Activated T-helper 17 cell treated with anti-CD3 and anti-CD28 coated beads, Interleukin-2, amount 50 U/mL, for 72 hours (primary cell): ENCODE measurements at regions not wholly inside any gene's neighbourhood (a gene's known extent, or its start where the extent isn't known, plus 50 kb on each side); places are given as distances from the start of the nearest gene placed in this dataset.

ENCODE experiments used
- ATAC-seq: fragments of 150-1000 bp; cut with Tn5 transposase; replicated peaks from 2 replicates; pipeline ENCODE4 v1.10.0; 2021; ENCODE audit warnings: mild to moderate bottlenecking, moderate library complexity
- H3K27ac Mint-ChIP-seq: one replicate; pipeline ENCODE4 v1.8.0; 2022; ENCODE audit warnings: mixed read lengths
- H3K27me3 Mint-ChIP-seq: one replicate; pipeline ENCODE4 v1.8.0; 2022; ENCODE audit warnings: mixed read lengths
- H3K36me3 Mint-ChIP-seq: one replicate; pipeline ENCODE4 v1.8.0; 2022; ENCODE audit warnings: low read depth, mild to moderate bottlenecking, mixed read lengths
- H3K4me1 Mint-ChIP-seq: one replicate; pipeline ENCODE4 v1.8.0; 2022; ENCODE audit warnings: mixed read lengths
- H3K4me3 Mint-ChIP-seq: one replicate; pipeline ENCODE4 v1.8.0; 2022; ENCODE audit warnings: mild to moderate bottlenecking, mixed read lengths
- H3K9me3 Mint-ChIP-seq: one replicate; pipeline ENCODE4 v1.8.0; 2022; ENCODE audit warnings: mixed read lengths

DNA sequence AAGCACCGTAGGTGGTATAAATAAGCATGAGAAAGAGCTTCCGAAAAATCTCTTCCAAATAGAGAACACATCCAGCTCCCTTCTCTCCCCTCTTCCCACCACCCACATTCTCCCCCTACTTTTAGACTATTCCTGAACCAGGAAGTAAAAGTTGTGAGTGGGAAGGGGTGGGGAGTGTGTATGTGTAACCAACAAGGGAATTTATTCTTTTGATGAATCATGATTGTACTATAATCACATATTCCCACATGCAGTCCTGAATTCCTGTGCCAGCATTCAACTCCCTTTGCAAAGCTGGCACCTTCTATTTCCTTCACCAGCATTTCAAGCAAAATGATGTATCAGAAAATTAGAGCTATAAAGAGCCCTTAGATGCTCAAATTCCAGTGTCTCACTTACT is 230.6 kb upstream of the CHRM2 start:
- H3K9me3 Mint-ChIP-seq: peaks cover 8% of the 10 kb centered on the region
- no peak for ATAC-seq
- H3K4me3 Mint-ChIP-seq: no peak overlapping the region
- H3K27ac Mint-ChIP-seq: no peak overlapping the region
- no peaks in the 10 kb centered on the region for H3K4me1 Mint-ChIP-seq
- no peaks in the 10 kb centered on the region for H3K27me3 Mint-ChIP-seq
- H3K36me3 Mint-ChIP-seq: no peaks in the 10 kb centered on the region

DNA sequence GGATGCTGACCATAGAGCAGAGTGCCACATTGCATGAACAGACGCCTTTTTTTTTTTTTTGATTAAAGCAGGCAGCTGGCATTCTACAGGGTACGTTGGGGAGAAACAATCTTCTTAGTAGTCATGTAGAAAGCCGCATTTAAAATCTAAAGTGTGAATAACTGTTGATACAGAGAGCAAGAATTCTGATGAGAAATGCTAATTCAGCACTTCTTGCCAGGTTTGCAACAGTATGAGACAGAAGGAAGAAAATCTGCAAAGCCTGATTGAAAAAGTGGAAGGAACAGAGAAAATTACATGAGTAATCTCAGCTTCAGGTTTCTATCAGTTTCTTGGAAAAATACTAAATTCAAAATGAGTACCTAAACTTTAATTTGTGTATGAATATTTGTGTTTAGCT is 232.7 kb upstream of the CHRM2 start:
- no peak for ATAC-seq
- Mint-ChIP-seq H3K36me3 (no peaks in the 10 kb centered on the region), H3K4me1 (no peaks in the 10 kb centered on the region), H3K4me3 (no peak overlapping the region), H3K27me3 (no peaks in the 10 kb centered on the region), H3K9me3 (peaks cover 10% of the 10 kb centered on the region), H3K27ac (no peak overlapping the region)

DNA sequence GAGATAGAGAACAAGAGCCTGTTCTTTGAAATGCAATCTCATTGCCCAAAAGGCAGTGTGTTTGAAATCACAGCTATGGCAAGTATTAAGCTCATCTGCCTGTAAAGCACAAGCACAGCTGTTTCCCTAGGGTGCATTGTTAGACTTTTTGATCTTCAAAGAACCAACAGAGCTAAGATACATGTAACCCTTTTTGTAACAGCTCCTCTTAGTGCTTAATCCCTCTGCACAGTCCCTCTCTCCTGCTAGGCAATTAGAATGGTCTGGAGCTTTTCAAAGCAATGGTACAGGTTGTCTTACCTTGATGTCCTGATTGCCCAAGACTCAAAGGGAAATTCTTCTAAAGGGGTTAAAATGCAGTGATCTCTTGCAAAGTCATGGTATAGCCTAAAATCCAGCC is 249.6 kb upstream of the CHRM2 start:
- Mint-ChIP-seq H3K4me1 (no peaks in the 10 kb centered on the region), H3K36me3 (no peaks in the 10 kb centered on the region), H3K4me3 (no peak overlapping the region), H3K27ac (no peak overlapping the region), H3K9me3 (peaks cover 7% of the 10 kb centered on the region), H3K27me3 (no peaks in the 10 kb centered on the region)
- no peak for ATAC-seq

DNA sequence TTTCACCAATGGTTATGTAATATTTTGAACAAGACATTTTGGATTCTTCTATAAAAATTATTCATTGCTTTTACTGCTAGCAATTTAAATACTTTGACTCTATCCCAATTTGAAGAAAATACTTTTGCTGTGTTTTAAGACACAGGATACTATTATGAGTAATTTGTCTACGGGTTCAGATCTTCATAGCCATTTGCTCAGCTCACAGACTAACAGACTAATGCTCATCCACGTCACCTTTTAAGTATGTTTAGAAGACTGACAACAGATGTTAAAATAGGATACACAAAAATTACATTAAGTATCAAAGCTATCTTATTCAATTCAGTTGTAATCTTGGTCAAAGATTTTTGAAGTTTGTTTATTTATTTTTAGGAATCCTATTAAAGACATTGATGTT is 251.3 kb upstream of the CHRM2 start:
- no peak overlapping the region for H3K4me3 Mint-ChIP-seq
- H3K9me3 Mint-ChIP-seq: peaks cover 13% of the 10 kb centered on the region
- H3K4me1 Mint-ChIP-seq: no peaks in the 10 kb centered on the region
- no peaks in the 10 kb centered on the region for H3K36me3 Mint-ChIP-seq
- H3K27me3 Mint-ChIP-seq: no peaks in the 10 kb centered on the region
- no peak for ATAC-seq
- no peak overlapping the region for H3K27ac Mint-ChIP-seq

DNA sequence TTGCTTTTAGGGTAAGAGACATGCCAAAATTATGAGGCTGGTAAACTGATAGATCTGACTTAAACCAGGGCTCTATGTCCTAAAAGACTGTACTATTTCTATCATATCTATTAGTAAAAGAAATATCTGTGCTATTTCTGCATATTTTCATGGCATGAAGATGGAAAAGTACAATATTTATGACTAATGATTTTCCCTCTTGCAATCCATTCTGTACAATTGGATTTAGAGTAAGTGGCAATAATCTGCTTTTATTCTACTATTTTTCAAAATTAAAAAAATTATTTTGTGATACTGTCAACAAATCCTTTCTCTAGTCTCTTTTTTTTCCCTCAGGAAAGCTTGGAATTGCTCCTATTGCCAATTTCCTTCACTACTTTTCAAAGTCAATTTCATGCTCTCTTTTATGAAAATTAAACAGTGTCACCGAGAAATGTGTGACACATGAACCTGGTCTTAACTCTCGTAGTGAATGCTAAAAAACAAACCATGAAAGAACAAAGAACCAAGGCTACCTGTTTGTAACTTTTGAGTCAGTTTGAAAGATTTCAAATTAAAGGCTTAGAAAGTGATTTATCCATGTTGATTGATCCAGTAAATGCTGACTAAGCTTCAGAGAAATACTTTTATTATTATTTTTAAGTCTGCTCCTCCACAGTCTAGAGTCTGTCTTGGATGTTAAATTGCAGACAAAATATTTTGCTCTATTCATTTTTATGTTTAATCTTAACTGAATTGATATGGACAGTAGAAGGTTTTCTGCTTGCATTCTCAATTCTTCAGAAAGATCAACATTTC is 262.7 kb upstream of the CHRM2 start:
- H3K27me3 Mint-ChIP-seq: no peaks in the 10 kb centered on the region
- peaks cover 9% of the 10 kb centered on the region for H3K9me3 Mint-ChIP-seq
- H3K27ac Mint-ChIP-seq: no peak overlapping the region
- H3K4me1 Mint-ChIP-seq: no peaks in the 10 kb centered on the region
- no peaks in the 10 kb centered on the region for H3K36me3 Mint-ChIP-seq
- no peak overlapping the region for H3K4me3 Mint-ChIP-seq
- ATAC-seq: no peak

DNA sequence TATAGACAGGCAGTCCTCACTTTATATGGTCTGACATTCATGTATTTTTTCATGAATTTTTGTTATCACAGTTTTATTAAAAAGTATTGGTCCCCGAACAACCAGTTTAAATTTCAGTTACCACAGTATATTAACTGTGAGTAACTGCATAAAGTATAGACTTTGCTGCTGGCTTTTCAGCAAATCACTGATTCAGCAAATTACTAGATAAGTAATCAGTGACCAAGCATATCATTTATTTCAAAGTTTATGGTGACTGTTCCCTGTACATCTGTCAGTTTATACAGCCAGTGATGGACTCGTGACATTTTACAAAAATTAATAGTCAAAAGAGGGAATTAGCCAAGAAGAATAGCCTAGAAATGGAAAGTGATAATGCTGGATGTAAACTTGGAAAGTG is 266.7 kb upstream of the CHRM2 start:
- ATAC-seq: no peak
- H3K4me3 Mint-ChIP-seq: no peak overlapping the region
- H3K4me1 Mint-ChIP-seq: no peaks in the 10 kb centered on the region
- no peaks in the 10 kb centered on the region for H3K27me3 Mint-ChIP-seq
- no peak overlapping the region for H3K27ac Mint-ChIP-seq
- H3K9me3 Mint-ChIP-seq: peaks cover 13% of the 10 kb centered on the region
- H3K36me3 Mint-ChIP-seq: no peaks in the 10 kb centered on the region

DNA sequence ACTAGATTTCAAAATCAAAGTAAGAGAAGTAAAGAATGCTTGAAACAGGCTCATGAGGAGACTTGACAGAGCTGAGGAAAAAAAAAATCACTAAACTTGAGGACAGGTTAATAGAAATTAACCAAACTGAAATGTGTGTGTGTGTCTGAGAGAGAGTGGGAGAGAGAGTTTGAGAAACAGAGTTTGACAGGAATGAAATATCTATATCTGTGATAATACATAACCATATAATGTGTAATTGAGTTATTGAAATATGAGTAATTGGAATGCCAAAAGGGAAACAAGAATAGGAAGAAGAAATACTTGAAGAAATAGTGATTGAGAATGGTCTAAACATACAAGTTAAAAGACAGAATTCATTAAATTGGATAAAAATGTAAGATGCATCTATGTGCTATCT is 268.0 kb upstream of the CHRM2 start:
- no peaks in the 10 kb centered on the region for H3K27me3 Mint-ChIP-seq
- H3K9me3 Mint-ChIP-seq: peaks cover 13% of the 10 kb centered on the region
- no peak for ATAC-seq
- no peak overlapping the region for H3K27ac Mint-ChIP-seq
- H3K4me3 Mint-ChIP-seq: no peak overlapping the region
- H3K36me3 Mint-ChIP-seq: no peaks in the 10 kb centered on the region
- no peaks in the 10 kb centered on the region for H3K4me1 Mint-ChIP-seq

DNA sequence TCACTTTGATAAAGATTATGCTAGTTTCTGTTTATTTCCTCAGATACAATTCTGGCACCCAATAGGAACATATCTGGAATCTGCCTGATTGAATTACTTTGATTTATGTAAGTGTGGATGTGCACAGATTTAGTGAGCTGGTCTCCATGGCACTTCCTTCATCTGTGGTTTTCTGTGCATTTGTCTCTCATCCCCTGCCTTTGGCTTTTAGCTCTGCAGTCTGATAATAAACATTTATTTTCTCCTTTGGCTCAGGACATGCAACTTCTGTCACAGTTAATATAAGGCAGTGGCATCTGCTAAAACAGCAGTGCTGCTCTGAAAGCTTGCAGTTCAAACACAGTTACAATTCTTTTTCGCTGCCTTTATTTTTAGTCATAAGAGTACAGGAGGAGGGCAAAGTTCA is 273.7 kb upstream of the CHRM2 start:
- H3K4me3 Mint-ChIP-seq: no peak overlapping the region
- H3K27me3 Mint-ChIP-seq: no peaks in the 10 kb centered on the region
- H3K4me1 Mint-ChIP-seq: no peaks in the 10 kb centered on the region
- H3K9me3 Mint-ChIP-seq: peaks cover 12% of the 10 kb centered on the region
- no peak for ATAC-seq
- H3K36me3 Mint-ChIP-seq: no peaks in the 10 kb centered on the region
- no peak overlapping the region for H3K27ac Mint-ChIP-seq

DNA sequence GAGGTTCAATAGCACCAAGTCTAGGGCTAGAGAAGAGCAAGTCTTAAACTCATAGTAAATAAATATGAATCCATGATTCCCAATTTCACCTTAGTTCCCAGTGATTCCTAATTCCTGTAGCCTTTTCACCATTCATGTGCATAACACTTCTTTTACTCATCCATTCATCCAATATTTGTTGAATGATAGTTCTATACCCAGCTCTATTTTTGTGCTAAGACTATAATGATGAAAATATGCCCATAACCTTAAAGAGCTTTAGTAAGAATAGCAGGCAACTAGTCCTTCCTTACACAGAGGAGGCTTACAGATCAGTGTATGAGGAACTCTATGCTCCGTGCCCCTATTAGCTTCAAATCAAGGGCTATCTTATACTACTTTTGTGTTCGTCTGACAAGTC is 280.2 kb upstream of the CHRM2 start:
- H3K36me3 Mint-ChIP-seq: no peaks in the 10 kb centered on the region

DNA sequence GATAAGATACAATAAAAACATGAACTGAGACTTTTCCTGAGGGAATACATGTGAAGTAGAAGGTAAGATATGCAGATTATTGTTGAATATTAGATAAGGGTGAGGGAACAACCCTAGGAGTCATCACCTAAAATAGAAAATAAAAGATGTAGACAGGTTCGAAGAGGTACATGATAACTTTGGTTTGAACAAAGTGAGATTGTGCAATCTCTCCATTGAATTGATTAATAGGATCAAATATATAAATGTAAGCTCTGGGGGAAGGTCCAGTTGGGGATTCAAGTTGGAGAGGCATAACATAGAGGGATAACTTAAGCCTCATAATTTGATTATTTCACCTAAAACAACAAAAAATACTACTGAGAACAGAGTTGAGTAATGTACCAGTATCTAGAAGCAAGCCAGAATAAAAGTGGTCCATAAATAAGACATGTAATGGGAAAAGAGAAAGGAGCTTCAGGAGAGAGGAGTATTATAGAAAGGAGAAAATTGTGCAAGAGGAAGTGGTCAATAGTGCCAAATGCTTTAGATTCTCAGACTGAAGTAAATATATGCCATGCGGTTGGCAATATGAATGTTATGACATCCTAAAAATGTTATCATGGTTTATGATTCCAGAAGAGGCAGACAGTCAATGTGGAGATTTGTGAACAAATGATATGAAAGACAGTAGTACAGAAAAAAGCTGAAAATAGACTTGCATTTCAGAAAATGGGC is 282.3 kb upstream of the CHRM2 start:
- Mint-ChIP-seq H3K4me1 (no peaks in the 10 kb centered on the region), H3K4me3 (no peak overlapping the region), H3K36me3 (no peaks in the 10 kb centered on the region), H3K27ac (no peak overlapping the region), H3K9me3 (peaks cover 6% of the 10 kb centered on the region), H3K27me3 (no peaks in the 10 kb centered on the region)
- no peak for ATAC-seq

More for the DNA sequence above, 280.2 kb upstream of the CHRM2 start:
- Mint-ChIP-seq H3K9me3 (peaks cover 5% of the 10 kb centered on the region), H3K4me3 (no peak overlapping the region), H3K27ac (no peak overlapping the region), H3K27me3 (no peaks in the 10 kb centered on the region), H3K4me1 (no peaks in the 10 kb centered on the region)
- ATAC-seq: no peak

DNA sequence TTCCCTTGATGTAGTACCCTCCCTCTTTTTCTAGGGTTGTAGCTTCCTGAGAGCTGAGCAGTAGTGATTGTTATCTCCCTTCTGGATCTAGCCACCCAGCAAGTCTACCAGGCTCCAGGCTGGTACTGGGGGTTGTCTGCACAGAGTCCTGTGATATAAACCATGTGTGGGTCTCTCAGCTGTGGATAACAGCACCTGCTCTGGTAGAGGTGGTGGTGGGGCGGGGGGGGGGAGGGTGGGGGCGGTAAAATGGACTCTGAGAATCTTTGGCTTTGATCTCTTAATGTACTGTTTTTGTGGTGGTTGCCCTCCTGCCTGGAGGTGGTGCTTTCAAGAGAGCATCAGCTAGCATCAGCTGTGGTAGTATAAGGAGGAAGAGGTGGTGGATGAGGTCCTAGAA is 302.0 kb upstream of the CHRM2 start:
- Mint-ChIP-seq H3K9me3 (peaks cover 19% of the 10 kb centered on the region), H3K36me3 (no peaks in the 10 kb centered on the region), H3K4me3 (no peak overlapping the region), H3K27ac (no peak overlapping the region), H3K4me1 (no peaks in the 10 kb centered on the region), H3K27me3 (no peaks in the 10 kb centered on the region)
- ATAC-seq: no peak

DNA sequence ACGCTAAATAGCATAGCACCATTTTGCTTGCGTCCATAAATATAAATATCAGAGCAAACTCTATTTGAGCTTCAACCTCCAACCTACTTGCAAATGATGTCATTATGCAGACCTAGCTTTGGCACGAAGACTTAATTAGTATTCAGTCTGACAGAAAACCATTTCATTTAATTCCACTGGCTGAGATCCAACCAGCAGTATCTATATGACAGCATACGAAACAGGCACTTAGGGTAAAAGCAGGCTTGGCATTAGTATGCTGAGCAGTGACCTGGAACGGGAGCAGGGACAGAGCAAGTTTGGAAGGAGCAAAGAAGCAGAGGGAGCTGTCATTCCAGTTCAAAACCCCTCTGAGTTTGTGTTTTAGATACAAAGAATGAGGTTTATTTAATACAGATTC is 312.5 kb upstream of the CHRM2 start:
- Mint-ChIP-seq H3K27me3 (no peaks in the 10 kb centered on the region), H3K9me3 (peaks cover 4% of the 10 kb centered on the region)
- no peak for ATAC-seq

DNA sequence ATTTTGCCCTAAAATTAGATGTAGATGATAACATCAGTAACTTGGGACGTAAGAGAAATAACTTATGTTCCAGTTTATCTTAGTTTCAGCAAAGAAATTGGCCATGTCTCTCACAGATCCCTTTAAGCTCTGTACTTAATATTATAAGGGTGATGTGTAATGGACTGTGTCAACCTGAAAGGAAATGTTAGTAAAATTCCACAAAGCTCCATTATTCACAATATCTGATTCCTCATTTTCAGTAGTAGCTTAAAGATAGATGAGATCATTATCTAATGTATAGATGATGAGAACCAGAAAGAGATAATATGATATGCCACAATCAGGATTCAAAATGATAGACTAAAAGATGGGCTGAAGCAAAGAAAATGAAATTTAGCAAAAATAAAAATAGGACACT is 316.8 kb upstream of the CHRM2 start:
- no peak overlapping the region for H3K27ac Mint-ChIP-seq
- H3K27me3 Mint-ChIP-seq: no peaks in the 10 kb centered on the region
- ATAC-seq: no peak
- no peaks in the 10 kb centered on the region for H3K36me3 Mint-ChIP-seq
- no peaks in the 10 kb centered on the region for H3K4me1 Mint-ChIP-seq
- no peaks in the 10 kb centered on the region for H3K9me3 Mint-ChIP-seq
- H3K4me3 Mint-ChIP-seq: no peak overlapping the region

More for the DNA sequence above, 312.5 kb upstream of the CHRM2 start:
- Mint-ChIP-seq H3K27ac (no peak overlapping the region), H3K36me3 (no peaks in the 10 kb centered on the region), H3K4me3 (no peak overlapping the region), H3K4me1 (no peaks in the 10 kb centered on the region)

DNA sequence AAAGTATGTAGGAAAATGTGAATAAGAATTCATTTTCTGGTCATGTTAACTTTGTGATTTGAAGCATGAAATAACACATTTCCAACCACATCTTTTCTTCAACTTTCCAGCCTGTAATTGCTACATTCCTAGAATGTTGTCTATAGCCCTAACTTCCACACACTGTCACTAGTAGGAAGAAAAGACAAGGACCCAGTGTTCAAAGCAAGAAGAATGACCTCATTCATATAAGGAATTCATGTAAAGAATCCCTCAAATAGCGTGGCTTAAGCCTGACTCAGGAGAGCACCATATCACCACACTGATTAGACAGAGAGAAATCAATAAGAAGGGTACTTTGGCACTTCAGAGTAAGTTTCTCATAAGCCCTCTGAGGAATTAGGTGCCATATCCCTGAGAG is 318.7 kb upstream of the CHRM2 start:
- no peak for ATAC-seq
- no peak overlapping the region for H3K27ac Mint-ChIP-seq
- H3K36me3 Mint-ChIP-seq: no peaks in the 10 kb centered on the region
- H3K4me1 Mint-ChIP-seq: no peaks in the 10 kb centered on the region
- H3K4me3 Mint-ChIP-seq: no peak overlapping the region
- no peaks in the 10 kb centered on the region for H3K9me3 Mint-ChIP-seq
- H3K27me3 Mint-ChIP-seq: no peaks in the 10 kb centered on the region

DNA sequence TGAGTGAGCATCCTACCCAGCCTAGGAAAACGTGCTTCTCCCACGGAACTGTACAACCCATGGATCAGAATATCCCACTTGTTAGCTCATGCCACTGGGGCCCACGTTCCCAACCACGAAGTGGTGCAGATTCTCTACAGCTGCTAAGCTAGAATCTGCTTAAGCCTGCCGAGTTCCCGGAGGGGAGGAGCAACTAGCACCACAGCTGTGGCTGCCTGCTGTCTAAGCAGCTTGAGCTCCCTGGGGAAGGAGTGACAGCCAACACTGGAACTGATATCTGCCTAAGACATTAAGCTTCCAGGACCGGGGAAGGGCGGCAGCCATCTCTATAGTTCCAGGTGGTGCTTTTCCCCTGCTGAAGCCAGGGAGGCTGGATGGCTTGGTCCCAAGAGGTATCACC is 334.7 kb upstream of the CHRM2 start:
- H3K27me3 Mint-ChIP-seq: no peaks in the 10 kb centered on the region
- no peaks in the 10 kb centered on the region for H3K4me1 Mint-ChIP-seq
- no peak overlapping the region for H3K27ac Mint-ChIP-seq
- H3K4me3 Mint-ChIP-seq: no peak overlapping the region
- no peaks in the 10 kb centered on the region for H3K36me3 Mint-ChIP-seq
- no peak for ATAC-seq
- H3K9me3 Mint-ChIP-seq: peaks cover 37% of the 10 kb centered on the region
